Esophagus muscularis mucosa (tissue), 4 donors: ENCODE measurements at regions not wholly inside any gene's neighbourhood (a gene's known extent, or its start where the extent isn't known, plus 50 kb on each side); places are given as distances from the start of the nearest gene placed in this dataset.
"Not testable (repeated sequence)": the region's sequence is repeated elsewhere in the genome, so short reads cannot be mapped to it uniquely, and the experiment has no call there.

ENCODE experiments used
- DNase-seq: peaks from one replicate; pipeline ENCODE4 v3.0.0-alpha.2; 2017; ENCODE audit errors: extremely low spot score
- H3K27ac ChIP-seq, 4 donors: fragments of 200-600 bp; sonication (generic); replicated peaks in 1 of 4; 1 replicate in 3 of 4; 2 replicates in 1 of 4; pipeline ENCODE4 v1.5.1; 2016 to 2019; ENCODE audit warnings: mild to moderate bottlenecking in 1 of 4
- H3K27me3 ChIP-seq, 4 donors: fragments of 200-600 bp; sonication (generic); one replicate each; pipeline versions ENCODE4 v1.5.1 to v1.6.0; 2016 to 2019
- H3K36me3 ChIP-seq, 4 donors: fragments of 200-600 bp; sonication (generic); one replicate each; pipeline ENCODE4 v1.5.1; 2016 to 2019
- H3K4me1 ChIP-seq, 4 donors: fragments of 200-600 bp; sonication (generic); one replicate each; pipeline ENCODE4 v1.5.1; 2016 to 2019
- H3K4me3 ChIP-seq, 4 donors: fragments of 200-600 bp; sonication (generic); 1 replicate in 2 of 4; 2 replicates in 2 of 4; pipeline ENCODE4 v1.5.1; 2016 to 2019; ENCODE audit warnings: mild to moderate bottlenecking in 4 of 4, moderate library complexity in 1 of 4
- H3K9me3 ChIP-seq, 4 donors: fragments of 200-600 bp; sonication (generic); 1 replicate in 3 of 4; 2 replicates in 1 of 4; pipeline ENCODE4 v1.5.1; 2016 to 2019
- CTCF ChIP-seq, 3 experiments: fragments of 200-600 bp in 2 of 3; fragments of 450-650 bp in 1 of 3; sonication (generic) in 2 of 3; IDR thresholded peaks; one replicate each; pipeline ENCODE4 v1.5.1; 2017 to 2019; ENCODE audit warnings: antibody characterized with exemption in 3 of 3, mild to moderate bottlenecking in 2 of 3, moderate library complexity in 1 of 3
- EP300 ChIP-seq: sonication (generic); formaldehyde crosslinking; IDR thresholded peaks from one replicate; pipeline ENCODE4 v1.6.1; 2017; ENCODE audit warnings: antibody characterized with exemption
- POLR2A ChIP-seq: fragments of 450-650 bp; IDR thresholded peaks from one replicate; pipeline ENCODE4 v1.6.1; 2017; ENCODE audit warnings: antibody characterized with exemption, moderate library complexity, mild to moderate bottlenecking, low read depth
- POLR2AphosphoS5 ChIP-seq, 2 donors: sonication (generic); formaldehyde crosslinking; IDR thresholded peaks; one replicate each; pipeline ENCODE4 v1.6.1; 2017; ENCODE audit warnings: antibody characterized with exemption in 2 of 2
- WGBS: methylation state at CpG from one replicate; pipeline ENCODE4 v1.1.5; 2018; 5-methylcytosine and 5-hydroxymethylcytosine counted together
- intact Hi-C: fragments of 100-400 bp; cut with DNase I; formaldehyde crosslinking; loops from one replicate; pipeline ENCODE4 v1.15.1; 2023

GRCh38 chr6:74705451-74705850, 500.4 kb downstream of the COL12A1 start:
- WGBS = 70% methylated on average over 1 of the region's 1 CpG
- H3K27ac ChIP-seq = no peak overlapping the region
- H3K9me3 ChIP-seq = no peaks in the 10 kb centered on the region
- TF ChIP-seq POLR2A (no peak), CTCF (IDR thresholded peaks at IDR 0.05) (no peak), EP300 (no peak), POLR2AphosphoS5 (IDR thresholded peaks at IDR 0.05) (no peak)
- no peak overlapping the region for H3K4me3 ChIP-seq
- H3K36me3 ChIP-seq = no peaks in the 10 kb centered on the region
- H3K27me3 ChIP-seq = no peaks in the 10 kb centered on the region
- intact Hi-C loops = no loop called here
- H3K4me1 ChIP-seq = peaks cover 0 to 4% (median 0%) of the 10 kb centered on the region in 4 donors
- no peak for DNase-seq

GRCh38 chr6:74704540-74704939, 501.3 kb downstream of the COL12A1 start:
- H3K4me1 ChIP-seq, DNase-seq, H3K27me3 ChIP-seq, H3K4me3 ChIP-seq, H3K9me3 ChIP-seq, H3K27ac ChIP-seq, intact Hi-C loops, H3K36me3 ChIP-seq: not testable (repeated sequence)
- WGBS = 88% methylated on average over 7 of the region's 7 CpGs

- Histone ChIP-seq H3K27me3 (no peaks in the 10 kb centered on the region), H3K36me3 (no peaks in the 10 kb centered on the region), H3K4me3 (no peak overlapping the region), H3K27ac (no peak overlapping the region), H3K4me1 (peaks cover 0 to 3% (median 0%) of the 10 kb centered on the region in 4 donors), H3K9me3 (peaks cover 0 to 6% (median 0%) of the 10 kb centered on the region in 4 donors)
- intact Hi-C loops = no loop called here
- DNase-seq = no peak
- 86% methylated on average over 2 of the region's 2 CpGs for WGBS
- no peak for TF ChIP-seq CTCF (IDR thresholded peaks at IDR 0.05)
- TF ChIP-seq POLR2A = no peak
- TF ChIP-seq POLR2AphosphoS5 (IDR thresholded peaks at IDR 0.05) = no peak
- no peak for TF ChIP-seq EP300
Measured at GRCh38 chr6:74690365-74690764, 515.5 kb downstream of the COL12A1 start.

GRCh38 chr6:74689601-74690000, 516.3 kb downstream of the COL12A1 start:
- DNase-seq = no peak
- 63% methylated on average over 2 of the region's 2 CpGs for WGBS
- Histone ChIP-seq H3K4me1 (peaks cover 0 to 2% (median 0%) of the 10 kb centered on the region in 4 donors), H3K27ac (no peak overlapping the region), H3K27me3 (no peaks in the 10 kb centered on the region), H3K4me3 (no peak overlapping the region), H3K36me3 (no peaks in the 10 kb centered on the region), H3K9me3 (peaks cover 0 to 6% (median 0%) of the 10 kb centered on the region in 4 donors)
- TF ChIP-seq POLR2A (no peak), EP300 (no peak), CTCF (IDR thresholded peaks at IDR 0.05) (no peak), POLR2AphosphoS5 (IDR thresholded peaks at IDR 0.05) (no peak)
- intact Hi-C loops = no loop called here

- intact Hi-C loops = no loop called here
- H3K9me3 ChIP-seq = no peaks in the 10 kb centered on the region
- H3K36me3 ChIP-seq = no peaks in the 10 kb centered on the region
- WGBS = 43% methylated on average over 1 of the region's 1 CpG
- H3K4me1 ChIP-seq = no peaks in the 10 kb centered on the region
- H3K4me3 ChIP-seq = no peak overlapping the region
- TF ChIP-seq CTCF (IDR thresholded peaks at IDR 0.05) (no peak), POLR2A (no peak), EP300 (no peak), POLR2AphosphoS5 (IDR thresholded peaks at IDR 0.05) (no peak)
- H3K27ac ChIP-seq = no peak overlapping the region
- no peak for DNase-seq
- H3K27me3 ChIP-seq = no peaks in the 10 kb centered on the region
Measured at GRCh38 chr6:74677463-74677862, 528.4 kb downstream of the COL12A1 start.
